Choroid plexus epithelial cell (primary cell): ENCODE measurements at regions not wholly inside any gene's neighbourhood (a gene's known extent, or its start where the extent isn't known, plus 50 kb on each side); places are given as distances from the start of the nearest gene placed in this dataset.

ENCODE experiments used
- DNase-seq: peaks from one replicate; pipeline ENCODE4 v3.0.0-alpha.2; 2010; ENCODE audit warnings: low read depth
- H3K4me3 ChIP-seq: 2 replicates; pipeline ENCODE4 v1.5.1; 2011; ENCODE audit warnings: low read depth, mild to moderate bottlenecking, control low read depth, low read length, moderate library complexity
- CTCF ChIP-seq: conservative IDR thresholded peaks from 2 replicates; pipeline ENCODE4 v1.5.1; 2011; ENCODE audit warnings: low read depth, mild to moderate bottlenecking, control low read depth, inconsistent platforms, low read length, moderate library complexity

- H3K4me3 ChIP-seq, result no peak overlapping the region
- no peak for TF ChIP-seq CTCF
- no peak for DNase-seq
Observed at GRCh38 chr4:187304133-187304532, 580.5 kb upstream of the FAT1 start.

GRCh38 chr4:187307131-187307530 is 583.5 kb upstream of the FAT1 start:
- no peak for TF ChIP-seq CTCF
- DNase-seq, result peak; percentile 5
- H3K4me3 ChIP-seq, result no peak overlapping the region

GRCh38 chr4:187309456-187309855 is 585.8 kb upstream of the FAT1 start:
- peak; percentile 29 for DNase-seq
- H3K4me3 ChIP-seq, result no peak overlapping the region
- no peak for TF ChIP-seq CTCF

- no peak for DNase-seq
- TF ChIP-seq CTCF, result no peak
- no peak overlapping the region for H3K4me3 ChIP-seq
Observed at GRCh38 chr4:187312299-187312698, 588.6 kb upstream of the FAT1 start.

- no peak overlapping the region for H3K4me3 ChIP-seq
- no peak for DNase-seq
- TF ChIP-seq CTCF, result no peak
Observed at GRCh38 chr4:187317799-187318198, 594.1 kb upstream of the FAT1 start.

- TF ChIP-seq CTCF, result no peak
- no peak overlapping the region for H3K4me3 ChIP-seq
- DNase-seq, result peak; percentile 13
Observed at GRCh38 chr4:187321711-187322110, 598.1 kb upstream of the FAT1 start.

GRCh38 chr4:187332141-187332540 is 608.5 kb upstream of the FAT1 start:
- DNase-seq, result no peak
- no peak for TF ChIP-seq CTCF

More at GRCh38 chr4:187332141-187332540, 608.5 kb upstream of the FAT1 start:
- H3K4me3 ChIP-seq, result no peak overlapping the region
